HL-60 (cell line): ENCODE measurements at regions not wholly inside any gene's neighbourhood (a gene's known extent, or its start where the extent isn't known, plus 50 kb on each side); places are given as distances from the start of the nearest gene placed in this dataset.

Source experiments
- DNase-seq, 2 experiments: peaks; one replicate each; pipeline ENCODE4 v3.0.0-alpha.2; 2010 to 2020; ENCODE audit warnings: low read depth in 1 of 2, low spot score in 1 of 2
- H3K27ac ChIP-seq: fragments of 250-450 bp; sonication (Bioruptor Pico); replicated peaks from 2 replicates; pipeline ENCODE4 v1.5.1; 2020; ENCODE audit warnings: mild to moderate bottlenecking, moderate library complexity
- H3K27me3 ChIP-seq: fragments of 250-450 bp; sonication (Bioruptor Pico); 2 replicates; pipeline ENCODE4 v1.5.1; 2021; ENCODE audit warnings: mild to moderate bottlenecking, moderate library complexity; ENCODE audit not compliant: insufficient read depth, poor library complexity, severe bottlenecking
- H3K4me3 ChIP-seq: replicated peaks from 2 replicates; pipeline ENCODE4 v1.5.1; 2011; ENCODE audit warnings: mild to moderate bottlenecking, control low read depth, low read length; ENCODE audit not compliant: insufficient read depth
- CTCF ChIP-seq: IDR thresholded peaks from one replicate; pipeline ENCODE4 v1.5.1; 2011; ENCODE audit warnings: low read length, control low read depth, inconsistent platforms; ENCODE audit not compliant: insufficient read depth
- GABPA ChIP-seq: IDR thresholded peaks from 2 replicates; pipeline ENCODE4 v1.6.1; 2012; ENCODE audit warnings: low read depth
- POLR2AphosphoS5 ChIP-seq: IDR thresholded peaks from 2 replicates; pipeline ENCODE4 v1.6.1; 2012; ENCODE audit warnings: low read depth
- SPI1 ChIP-seq: IDR thresholded peaks from 2 replicates; pipeline ENCODE4 v1.6.1; 2012; ENCODE audit warnings: low read depth, mild to moderate bottlenecking, borderline replicate concordance
- TF ChIP-seq, protein P1 (sequence below): IDR thresholded peaks from 2 replicates; pipeline ENCODE4 v1.6.1; 2012; ENCODE audit warnings: low read depth; ENCODE audit not compliant: insufficient replicate concordance

- Histone ChIP-seq H3K27ac (no peak overlapping the region), H3K27me3 (peaks cover 7% of the 10 kb centered on the region), H3K4me3 (no peak overlapping the region)
- no peak for DNase-seq
- no peak for TF ChIP-seq GABPA
- TF ChIP-seq, protein P1, sequence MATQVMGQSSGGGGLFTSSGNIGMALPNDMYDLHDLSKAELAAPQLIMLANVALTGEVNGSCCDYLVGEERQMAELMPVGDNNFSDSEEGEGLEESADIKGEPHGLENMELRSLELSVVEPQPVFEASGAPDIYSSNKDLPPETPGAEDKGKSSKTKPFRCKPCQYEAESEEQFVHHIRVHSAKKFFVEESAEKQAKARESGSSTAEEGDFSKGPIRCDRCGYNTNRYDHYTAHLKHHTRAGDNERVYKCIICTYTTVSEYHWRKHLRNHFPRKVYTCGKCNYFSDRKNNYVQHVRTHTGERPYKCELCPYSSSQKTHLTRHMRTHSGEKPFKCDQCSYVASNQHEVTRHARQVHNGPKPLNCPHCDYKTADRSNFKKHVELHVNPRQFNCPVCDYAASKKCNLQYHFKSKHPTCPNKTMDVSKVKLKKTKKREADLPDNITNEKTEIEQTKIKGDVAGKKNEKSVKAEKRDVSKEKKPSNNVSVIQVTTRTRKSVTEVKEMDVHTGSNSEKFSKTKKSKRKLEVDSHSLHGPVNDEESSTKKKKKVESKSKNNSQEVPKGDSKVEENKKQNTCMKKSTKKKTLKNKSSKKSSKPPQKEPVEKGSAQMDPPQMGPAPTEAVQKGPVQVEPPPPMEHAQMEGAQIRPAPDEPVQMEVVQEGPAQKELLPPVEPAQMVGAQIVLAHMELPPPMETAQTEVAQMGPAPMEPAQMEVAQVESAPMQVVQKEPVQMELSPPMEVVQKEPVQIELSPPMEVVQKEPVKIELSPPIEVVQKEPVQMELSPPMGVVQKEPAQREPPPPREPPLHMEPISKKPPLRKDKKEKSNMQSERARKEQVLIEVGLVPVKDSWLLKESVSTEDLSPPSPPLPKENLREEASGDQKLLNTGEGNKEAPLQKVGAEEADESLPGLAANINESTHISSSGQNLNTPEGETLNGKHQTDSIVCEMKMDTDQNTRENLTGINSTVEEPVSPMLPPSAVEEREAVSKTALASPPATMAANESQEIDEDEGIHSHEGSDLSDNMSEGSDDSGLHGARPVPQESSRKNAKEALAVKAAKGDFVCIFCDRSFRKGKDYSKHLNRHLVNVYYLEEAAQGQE = no peak
- TF ChIP-seq CTCF = no peak
- no peak for TF ChIP-seq POLR2AphosphoS5
Observed at GRCh38 chr20:51953731-51954340, 151.5 kb upstream of the SALL4 start.

DNA sequence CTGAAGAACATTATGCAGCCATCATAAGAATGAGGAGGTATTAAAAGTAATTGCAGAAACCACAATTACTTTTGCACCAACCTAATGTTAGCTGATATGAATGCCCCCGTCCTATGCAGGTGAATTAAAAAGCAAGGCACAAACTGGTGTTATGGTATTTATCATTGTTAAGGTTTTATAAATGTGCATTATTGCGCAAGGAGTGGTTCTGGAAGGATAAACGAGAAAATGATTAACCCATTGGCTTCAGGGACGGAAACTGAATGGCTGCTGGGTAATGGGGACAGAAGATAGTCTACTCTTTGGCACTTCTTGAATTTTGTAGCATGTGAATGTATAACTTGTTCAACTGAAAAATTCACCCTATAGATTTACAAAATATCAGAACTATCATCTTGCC is 148.6 kb upstream of the SALL4 start:
- Histone ChIP-seq H3K4me3 (no peak overlapping the region), H3K27ac (no peak overlapping the region), H3K27me3 (no peaks in the 10 kb centered on the region)
- DNase-seq = no peak
- no peak for TF ChIP-seq CTCF
- TF ChIP-seq, protein P1 = no peak

GRCh38 chr20:51946586-51946985 is 144.3 kb upstream of the SALL4 start:
- Histone ChIP-seq H3K4me3 (no peak overlapping the region), H3K27ac (no peak overlapping the region), H3K27me3 (no peaks in the 10 kb centered on the region)
- no peak for DNase-seq
- TF ChIP-seq SPI1 (no peak), CTCF (no peak), GABPA (no peak), POLR2AphosphoS5 (no peak)
- TF ChIP-seq, protein P1 = no peak
